WERI-Rb-1 (cell line): ENCODE measurements at regions not wholly inside any gene's neighbourhood (a gene's known extent, or its start where the extent isn't known, plus 50 kb on each side); places are given as distances from the start of the nearest gene placed in this dataset.
"Not testable (repeated sequence)": the region's sequence is repeated elsewhere in the genome, so short reads cannot be mapped to it uniquely, and the experiment has no call there.

Experiments
- DNase-seq: peaks from one replicate; pipeline ENCODE4 v3.0.0-alpha.2; 2020
- H3K27ac ChIP-seq: fragments of 250-450 bp; sonication (Bioruptor Pico); 2 replicates; pipeline ENCODE4 v1.5.1; 2020; ENCODE audit warnings: mild to moderate bottlenecking, moderate library complexity
- H3K27me3 ChIP-seq: fragments of 250-450 bp; sonication (Bioruptor Pico); 2 replicates; pipeline ENCODE4 v1.5.1; 2021; ENCODE audit warnings: mild to moderate bottlenecking, low read depth, moderate library complexity; ENCODE audit not compliant: insufficient read depth, severe bottlenecking
- H3K36me3 ChIP-seq: fragments of 250-450 bp; sonication (Bioruptor Pico); 2 replicates; pipeline ENCODE4 v1.5.1; 2020; ENCODE audit warnings: mild to moderate bottlenecking, moderate library complexity
- H3K4me3 ChIP-seq: 2 replicates; pipeline ENCODE4 v1.5.1; 2011; ENCODE audit warnings: low read depth, mild to moderate bottlenecking, control low read depth, low read length
- H3K9me3 ChIP-seq: fragments of 250-450 bp; sonication (Bioruptor Pico); 2 replicates; pipeline ENCODE4 v1.5.1; 2021; ENCODE audit warnings: mild to moderate bottlenecking, moderate library complexity; ENCODE audit not compliant: severe bottlenecking
- TF ChIP-seq, protein P1 (sequence below): IDR thresholded peaks from 2 replicates; pipeline ENCODE4 v1.5.1; 2011; ENCODE audit warnings: low read depth, mild to moderate bottlenecking, control low read depth, inconsistent platforms, low read length

DNA sequence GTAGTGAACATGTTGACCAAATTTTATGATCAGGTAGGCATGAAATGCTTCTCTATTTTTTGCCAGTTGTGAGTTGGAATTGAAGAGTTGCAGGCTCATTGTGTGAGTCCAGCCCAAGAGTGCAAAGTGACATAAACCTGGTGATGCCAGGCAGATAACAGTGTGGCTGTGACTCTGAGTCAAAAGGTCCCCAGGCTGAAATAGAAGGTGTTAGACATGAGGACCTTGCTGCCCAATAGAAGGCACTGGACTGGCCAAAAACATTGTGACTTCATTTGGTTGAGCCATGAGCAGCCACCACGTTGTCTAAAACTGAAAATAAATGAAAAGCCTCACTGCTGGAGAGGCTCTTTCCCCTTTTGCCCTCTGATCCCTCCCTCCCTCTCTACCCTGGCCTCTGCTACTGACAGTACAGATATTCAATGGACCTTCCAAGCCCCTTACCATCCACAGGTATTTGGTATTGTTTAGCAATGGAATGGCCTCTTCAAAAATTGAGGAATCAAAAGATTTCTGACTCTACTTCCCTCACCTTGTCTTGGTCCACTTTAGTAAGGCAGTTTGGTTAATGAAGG is 67.8 kb upstream of the ABCD3 start:
- H3K27me3 ChIP-seq, result no peaks in the 10 kb centered on the region
- H3K4me3 ChIP-seq, result no peak overlapping the region
- no peaks in the 10 kb centered on the region for H3K9me3 ChIP-seq
- no peak overlapping the region; the same call in 1 of the 2 replicates for H3K27ac ChIP-seq
- DNase-seq, result no peak
- no peaks in the 10 kb centered on the region for H3K36me3 ChIP-seq
- TF ChIP-seq, protein P1, sequence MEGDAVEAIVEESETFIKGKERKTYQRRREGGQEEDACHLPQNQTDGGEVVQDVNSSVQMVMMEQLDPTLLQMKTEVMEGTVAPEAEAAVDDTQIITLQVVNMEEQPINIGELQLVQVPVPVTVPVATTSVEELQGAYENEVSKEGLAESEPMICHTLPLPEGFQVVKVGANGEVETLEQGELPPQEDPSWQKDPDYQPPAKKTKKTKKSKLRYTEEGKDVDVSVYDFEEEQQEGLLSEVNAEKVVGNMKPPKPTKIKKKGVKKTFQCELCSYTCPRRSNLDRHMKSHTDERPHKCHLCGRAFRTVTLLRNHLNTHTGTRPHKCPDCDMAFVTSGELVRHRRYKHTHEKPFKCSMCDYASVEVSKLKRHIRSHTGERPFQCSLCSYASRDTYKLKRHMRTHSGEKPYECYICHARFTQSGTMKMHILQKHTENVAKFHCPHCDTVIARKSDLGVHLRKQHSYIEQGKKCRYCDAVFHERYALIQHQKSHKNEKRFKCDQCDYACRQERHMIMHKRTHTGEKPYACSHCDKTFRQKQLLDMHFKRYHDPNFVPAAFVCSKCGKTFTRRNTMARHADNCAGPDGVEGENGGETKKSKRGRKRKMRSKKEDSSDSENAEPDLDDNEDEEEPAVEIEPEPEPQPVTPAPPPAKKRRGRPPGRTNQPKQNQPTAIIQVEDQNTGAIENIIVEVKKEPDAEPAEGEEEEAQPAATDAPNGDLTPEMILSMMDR, result no peak

DNA sequence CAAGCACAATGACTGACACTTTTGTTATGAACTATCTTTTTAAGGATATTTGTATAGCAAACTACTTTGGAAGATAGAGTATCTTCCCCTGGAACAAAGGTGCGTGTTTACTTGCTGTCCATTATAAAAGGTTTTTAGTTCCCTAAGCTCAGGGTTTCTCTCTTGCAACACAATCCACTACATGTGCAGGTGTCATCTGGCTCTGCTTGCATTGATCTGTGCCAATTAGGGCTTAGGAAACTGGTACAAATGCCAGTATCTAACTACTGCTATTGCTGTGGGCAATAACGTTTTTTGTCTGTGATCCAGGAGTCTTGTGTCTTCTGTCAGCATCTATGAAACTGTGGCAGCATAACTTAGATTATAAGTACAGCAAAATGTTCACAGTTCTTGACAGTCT is 68.3 kb upstream of the ABCD3 start:
- Histone ChIP-seq H3K27ac (no peak overlapping the region), H3K27me3 (no peaks in the 10 kb centered on the region), H3K36me3 (no peaks in the 10 kb centered on the region), H3K4me3 (no peak overlapping the region), H3K9me3 (no peaks in the 10 kb centered on the region)
- DNase-seq, result no peak
- TF ChIP-seq, protein P1, result no peak

DNA sequence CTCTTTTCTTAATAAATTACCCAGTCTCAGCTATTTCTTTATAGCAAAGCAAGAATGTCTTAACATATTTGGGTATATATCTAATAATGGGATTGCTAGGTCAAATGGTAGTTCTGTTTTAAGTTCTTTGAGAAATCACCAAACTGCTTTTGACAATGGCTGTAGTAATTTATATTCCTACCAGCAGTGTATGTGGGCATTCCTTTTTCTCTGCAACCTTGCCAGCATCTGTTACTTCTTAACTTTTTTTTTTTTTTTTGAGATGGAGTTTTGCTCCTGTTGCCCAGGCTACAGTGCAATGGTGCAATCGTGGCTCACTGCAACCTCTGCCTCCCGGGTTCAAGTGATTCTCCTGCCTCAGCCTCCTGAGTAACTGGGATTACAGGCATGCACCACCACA is 69.8 kb upstream of the ABCD3 start:
- not testable (repeated sequence) for H3K9me3 ChIP-seq, DNase-seq, H3K36me3 ChIP-seq, H3K27ac ChIP-seq, H3K27me3 ChIP-seq, H3K4me3 ChIP-seq

DNA sequence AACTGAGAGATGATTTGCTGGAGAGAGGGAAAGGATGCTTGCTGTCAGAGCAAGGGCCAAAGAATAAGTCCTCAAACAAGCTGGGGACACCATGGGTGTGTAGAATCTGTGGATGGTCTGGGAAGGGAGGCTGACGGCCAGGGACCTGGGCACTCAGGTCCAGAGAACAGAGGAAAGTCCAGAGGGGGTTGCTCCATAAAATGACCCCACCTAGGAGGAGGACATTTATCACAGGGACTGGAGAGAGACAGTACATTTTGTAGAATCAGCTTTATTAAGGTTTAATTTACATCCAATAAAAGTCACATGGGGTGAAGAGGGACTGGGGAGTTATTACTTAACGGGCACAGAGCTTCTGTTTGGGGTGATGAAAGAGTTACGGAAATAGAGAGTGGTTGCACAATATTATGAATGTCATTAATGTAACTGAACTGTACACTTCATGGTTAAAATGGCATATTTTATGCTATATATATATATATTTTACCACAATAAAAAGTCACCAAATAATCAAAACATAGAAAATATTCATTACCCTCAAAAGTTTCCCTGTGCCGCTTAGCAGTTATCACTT is 73.0 kb upstream of the ABCD3 start:
- TF ChIP-seq, protein P1, result no peak
- Histone ChIP-seq H3K27me3 (no peaks in the 10 kb centered on the region), H3K9me3 (no peaks in the 10 kb centered on the region), H3K27ac (no peak overlapping the region), H3K36me3 (no peaks in the 10 kb centered on the region), H3K4me3 (no peak overlapping the region)
- DNase-seq, result no peak

DNA sequence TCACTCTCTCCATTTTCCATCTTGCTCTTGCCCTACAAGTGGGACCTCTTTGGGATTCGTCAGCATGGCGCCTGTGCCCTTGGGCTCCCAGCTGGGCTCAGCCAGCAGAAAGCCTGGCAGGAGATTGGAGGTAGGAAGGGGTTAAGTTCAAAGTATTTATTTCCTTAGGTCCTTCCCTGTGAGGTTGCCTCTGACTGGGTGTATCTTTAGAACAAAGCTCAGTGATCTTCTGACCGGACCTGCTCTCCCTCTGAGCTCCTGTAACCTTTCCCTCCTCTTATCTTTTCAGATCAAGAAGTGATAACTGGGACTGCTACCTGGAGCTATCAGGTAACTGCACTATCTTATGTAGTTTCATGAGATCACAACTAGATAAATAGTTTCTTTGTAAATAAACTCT is 75.8 kb upstream of the ABCD3 start:
- H3K4me3 ChIP-seq, result no peak overlapping the region
- H3K36me3 ChIP-seq, result no peaks in the 10 kb centered on the region
- H3K27ac ChIP-seq, result no peak overlapping the region
- DNase-seq, result no peak
- H3K27me3 ChIP-seq, result no peaks in the 10 kb centered on the region
- TF ChIP-seq, protein P1, result no peak
- H3K9me3 ChIP-seq, result no peaks in the 10 kb centered on the region

DNA sequence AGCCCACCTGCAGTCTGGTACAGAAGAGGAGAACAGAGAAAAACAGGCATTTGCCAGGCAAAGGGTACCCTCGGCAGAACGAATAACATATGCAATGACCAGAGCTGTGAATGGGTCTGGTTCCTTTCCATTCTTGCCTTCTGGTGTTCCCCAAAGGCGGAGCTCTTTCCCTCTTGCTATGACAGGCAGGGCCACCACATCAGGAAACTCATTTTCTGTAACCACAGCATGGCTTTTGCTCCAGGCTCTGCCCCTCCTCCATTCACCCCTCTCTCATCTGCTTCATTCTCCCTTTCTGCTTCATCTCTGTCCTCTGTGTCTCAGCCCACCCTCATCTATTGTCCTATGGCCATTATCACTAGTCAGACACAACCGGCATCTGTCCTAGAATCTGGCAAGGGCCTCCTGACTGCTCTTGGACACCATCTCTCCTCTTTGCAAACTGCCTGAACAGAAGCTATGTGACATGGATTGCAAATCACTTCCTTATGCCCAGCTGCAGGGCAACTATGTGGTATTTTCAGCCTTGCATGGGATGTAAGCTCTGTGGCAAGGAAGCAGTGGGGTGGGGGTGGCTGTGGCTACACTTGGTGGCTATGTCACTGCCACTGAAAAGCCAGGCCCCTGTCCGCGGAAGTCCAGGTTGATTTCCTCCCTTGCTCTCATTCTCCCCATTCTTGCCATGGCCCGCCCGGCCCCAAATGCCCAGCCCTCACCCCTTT is 78.8 kb upstream of the ABCD3 start:
- Histone ChIP-seq H3K36me3 (no peaks in the 10 kb centered on the region), H3K4me3 (no peak overlapping the region), H3K27me3 (no peaks in the 10 kb centered on the region), H3K27ac (no peak overlapping the region), H3K9me3 (no peaks in the 10 kb centered on the region)
- DNase-seq, result no peak
- TF ChIP-seq, protein P1, result no peak
